Ishikawa (cell line): ENCODE measurements at regions not wholly inside any gene's neighbourhood (a gene's known extent, or its start where the extent isn't known, plus 50 kb on each side); places are given as distances from the start of the nearest gene placed in this dataset.

Experiments used
- CEBPB ChIP-seq: IDR thresholded peaks from 2 replicates; pipeline ENCODE4 v1.6.1; 2012
- CREB1 ChIP-seq: IDR thresholded peaks from 2 replicates; pipeline ENCODE4 v1.6.1; 2012; ENCODE audit warnings: low read depth
- EGR1 ChIP-seq: IDR thresholded peaks from 2 replicates; pipeline ENCODE4 v1.6.1; 2012
- EP300 ChIP-seq: IDR thresholded peaks from 2 replicates; pipeline ENCODE4 v1.6.1; 2012; ENCODE audit warnings: borderline replicate concordance
- FOXM1 ChIP-seq: IDR thresholded peaks from 2 replicates; pipeline ENCODE4 v1.6.1; 2012; ENCODE audit warnings: low read depth, borderline replicate concordance
- NFIC ChIP-seq: IDR thresholded peaks from 2 replicates; pipeline ENCODE4 v1.6.1; 2012
- RAD21 ChIP-seq: IDR thresholded peaks from 2 replicates; pipeline ENCODE4 v1.6.1; 2012; ENCODE audit warnings: low read depth
- TAF1 ChIP-seq: IDR thresholded peaks from 2 replicates; pipeline ENCODE4 v1.6.1; 2012; ENCODE audit warnings: low read depth, mild to moderate bottlenecking
- TCF12 ChIP-seq: IDR thresholded peaks from 2 replicates; pipeline ENCODE4 v1.6.1; 2012; ENCODE audit warnings: low read depth
- YY1 ChIP-seq: IDR thresholded peaks from 2 replicates; pipeline ENCODE4 v1.6.1; 2012; ENCODE audit warnings: low read depth
- ZBTB7A ChIP-seq: IDR thresholded peaks from 2 replicates; pipeline ENCODE4 v1.6.1; 2012; ENCODE audit warnings: low read depth
- TF ChIP-seq, protein P1 (sequence below): IDR thresholded peaks from 2 replicates; pipeline ENCODE4 v1.6.1; 2012
- TF ChIP-seq, protein P2 (sequence below): IDR thresholded peaks from 2 replicates; pipeline ENCODE4 v1.6.1; 2012; ENCODE audit warnings: low read depth, mild to moderate bottlenecking
- TF ChIP-seq, protein P3 (sequence below): IDR thresholded peaks from 2 replicates; pipeline ENCODE4 v1.6.1; 2012

GRCh38 chr16:48864055-48864454 is 254.1 kb upstream of the N4BP1 start:
- no peak for TF ChIP-seq EP300
- TF ChIP-seq YY1 = no peak
- no peak for TF ChIP-seq CEBPB
- TF ChIP-seq NFIC = no peak
- no peak for TF ChIP-seq RAD21
- TF ChIP-seq FOXM1 = no peak
- no peak for TF ChIP-seq TAF1
- TF ChIP-seq, protein P1, sequence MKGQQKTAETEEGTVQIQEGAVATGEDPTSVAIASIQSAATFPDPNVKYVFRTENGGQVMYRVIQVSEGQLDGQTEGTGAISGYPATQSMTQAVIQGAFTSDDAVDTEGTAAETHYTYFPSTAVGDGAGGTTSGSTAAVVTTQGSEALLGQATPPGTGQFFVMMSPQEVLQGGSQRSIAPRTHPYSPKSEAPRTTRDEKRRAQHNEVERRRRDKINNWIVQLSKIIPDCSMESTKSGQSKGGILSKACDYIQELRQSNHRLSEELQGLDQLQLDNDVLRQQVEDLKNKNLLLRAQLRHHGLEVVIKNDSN = no peak
- TF ChIP-seq, protein P2, sequence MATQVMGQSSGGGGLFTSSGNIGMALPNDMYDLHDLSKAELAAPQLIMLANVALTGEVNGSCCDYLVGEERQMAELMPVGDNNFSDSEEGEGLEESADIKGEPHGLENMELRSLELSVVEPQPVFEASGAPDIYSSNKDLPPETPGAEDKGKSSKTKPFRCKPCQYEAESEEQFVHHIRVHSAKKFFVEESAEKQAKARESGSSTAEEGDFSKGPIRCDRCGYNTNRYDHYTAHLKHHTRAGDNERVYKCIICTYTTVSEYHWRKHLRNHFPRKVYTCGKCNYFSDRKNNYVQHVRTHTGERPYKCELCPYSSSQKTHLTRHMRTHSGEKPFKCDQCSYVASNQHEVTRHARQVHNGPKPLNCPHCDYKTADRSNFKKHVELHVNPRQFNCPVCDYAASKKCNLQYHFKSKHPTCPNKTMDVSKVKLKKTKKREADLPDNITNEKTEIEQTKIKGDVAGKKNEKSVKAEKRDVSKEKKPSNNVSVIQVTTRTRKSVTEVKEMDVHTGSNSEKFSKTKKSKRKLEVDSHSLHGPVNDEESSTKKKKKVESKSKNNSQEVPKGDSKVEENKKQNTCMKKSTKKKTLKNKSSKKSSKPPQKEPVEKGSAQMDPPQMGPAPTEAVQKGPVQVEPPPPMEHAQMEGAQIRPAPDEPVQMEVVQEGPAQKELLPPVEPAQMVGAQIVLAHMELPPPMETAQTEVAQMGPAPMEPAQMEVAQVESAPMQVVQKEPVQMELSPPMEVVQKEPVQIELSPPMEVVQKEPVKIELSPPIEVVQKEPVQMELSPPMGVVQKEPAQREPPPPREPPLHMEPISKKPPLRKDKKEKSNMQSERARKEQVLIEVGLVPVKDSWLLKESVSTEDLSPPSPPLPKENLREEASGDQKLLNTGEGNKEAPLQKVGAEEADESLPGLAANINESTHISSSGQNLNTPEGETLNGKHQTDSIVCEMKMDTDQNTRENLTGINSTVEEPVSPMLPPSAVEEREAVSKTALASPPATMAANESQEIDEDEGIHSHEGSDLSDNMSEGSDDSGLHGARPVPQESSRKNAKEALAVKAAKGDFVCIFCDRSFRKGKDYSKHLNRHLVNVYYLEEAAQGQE = no peak
- TF ChIP-seq, protein P3, sequence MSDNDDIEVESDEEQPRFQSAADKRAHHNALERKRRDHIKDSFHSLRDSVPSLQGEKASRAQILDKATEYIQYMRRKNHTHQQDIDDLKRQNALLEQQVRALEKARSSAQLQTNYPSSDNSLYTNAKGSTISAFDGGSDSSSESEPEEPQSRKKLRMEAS = no peak
- no peak for TF ChIP-seq ZBTB7A
- no peak for TF ChIP-seq CREB1
- TF ChIP-seq TCF12 = no peak
- no peak for TF ChIP-seq EGR1
